ENCODE measurements at regions not wholly inside any gene's neighbourhood (a gene's known extent, or its start where the extent isn't known, plus 50 kb on each side); places are given as distances from the start of the nearest gene placed in this dataset.

- TF ChIP-seq CTCF (IDR thresholded peaks at IDR 0.05) (no peak), POLR2A (IDR thresholded peaks at IDR 0.05) (no peak)
Observed at GRCh38 chr16:6496996-6497395, 835.6 kb upstream of the RBFOX1 start.

Measured in vagina (tissue), 2 donors.